HCT116 (cell line): ENCODE measurements at regions not wholly inside any gene's neighbourhood (a gene's known extent, or its start where the extent isn't known, plus 50 kb on each side); places are given as distances from the start of the nearest gene placed in this dataset.

Source experiments
- ATAC-seq: fragments of 200-7000 bp; cut with Tn5 transposase; 2 replicates; pipeline ENCODE4 v1.9.1; 2020; ENCODE audit warnings: mild to moderate bottlenecking, moderate library complexity
- BruUV-seq: library from RNA; stranded (reverse); fragments of 400-500 nt; replicated peaks from 2 replicates; lab custom pipeline; 2021; lab: Mats Ljungman, UMichigan
- CTCF ChIA-PET: fragments of 300-600 bp; sonication (Branson Sonifier 250); formaldehyde crosslinking; loops from one replicate; lab custom pipeline; 2021; ENCODE audit warnings: antibody characterized with exemption; lab: Charles Lee
- POLR2A ChIA-PET: fragments of 300-600, 350-600 bp; sonication (Branson Sonifier 250); formaldehyde crosslinking; loops from one replicate; lab custom pipeline; 2021; ENCODE audit warnings: antibody characterized with exemption; lab: Charles Lee
- RAD21 ChIA-PET, 2 experiments: fragments of 300-600 bp; sonication (Branson Sonifier 250); formaldehyde crosslinking; loops; one replicate each; lab custom pipeline; 2023; ENCODE audit warnings: low total read pairs in 2 of 2; ENCODE audit not compliant: uncharacterized antibody in 2 of 2, unreplicated experiment in 2 of 2, low non-redundant PET in 1 of 2; lab: Charles Lee
- DNase-seq: peaks from one replicate; pipeline ENCODE4 v3.0.0-alpha.2; 2010; ENCODE audit warnings: low read depth, low spot score
- H2AFZ ChIP-seq: fragments of 200-600 bp; shearing (Covaris generic), sonication (generic); 2 replicates; pipeline ENCODE4 v1.6.1; 2017; ENCODE audit warnings: low read depth, mixed run types, mixed read lengths, antibody characterized with exemption, low read length; ENCODE audit not compliant: poor library complexity, severe bottlenecking
- H3K27ac ChIP-seq: 2 replicates; pipeline ENCODE4 v1.5.1; 2012; ENCODE audit warnings: low read depth, low read length
- H3K27me3 ChIP-seq: fragments of 200-600 bp; sonication (generic); 2 replicates; pipeline ENCODE4 v1.6.1; 2016; ENCODE audit warnings: mixed run types, low read length, mixed read lengths; ENCODE audit not compliant: insufficient read depth
- H3K36me3 ChIP-seq, 2 experiments: fragments of 200-500 bp in 1 of 2; fragments of 200-600 bp in 1 of 2; sonication (Bioruptor generic) in 1 of 2; sonication (generic) in 1 of 2; 2 replicates each; pipeline versions ENCODE4 v1.5.1 to v1.6.1; 2014 to 2016; ENCODE audit warnings: low read length in 2 of 2, inconsistent platforms in 1 of 2, mixed read lengths in 1 of 2, mixed run types in 1 of 2; ENCODE audit not compliant: insufficient read depth in 2 of 2, control insufficient read depth in 1 of 2
- H3K4me1 ChIP-seq, 2 experiments: fragments of 200-600 bp in 1 of 2; sonication (generic) in 1 of 2; 2 replicates each; pipeline versions ENCODE4 v1.5.1 to v1.6.1; 2012 to 2017; ENCODE audit warnings: low read length in 2 of 2, inconsistent platforms in 1 of 2, mild to moderate bottlenecking in 1 of 2, mixed read lengths in 1 of 2, mixed run types in 1 of 2, moderate library complexity in 1 of 2; ENCODE audit not compliant: insufficient read depth in 2 of 2, control insufficient read depth in 1 of 2
- H3K4me2 ChIP-seq: fragments of 200-600 bp; sonication (generic); 2 replicates; pipeline ENCODE4 v1.6.1; 2017; ENCODE audit warnings: mixed run types, low read length, mixed read lengths
- H3K4me3 ChIP-seq, 2 experiments: fragments of 200-600 bp in 1 of 2; sonication (generic) in 1 of 2; replicated peaks in 1 of 2; 2 replicates each; pipeline ENCODE4 v1.5.1; 2011 to 2016; ENCODE audit warnings: low read length in 2 of 2, control low read depth in 1 of 2, low read depth in 1 of 2, mild to moderate bottlenecking in 1 of 2, mixed read lengths in 1 of 2, mixed run types in 1 of 2
- H3K79me2 ChIP-seq: fragments of 200-600 bp; sonication (generic); 2 replicates; pipeline ENCODE4 v1.6.1; 2017; ENCODE audit warnings: mild to moderate bottlenecking, mixed run types, low read length, moderate library complexity, mixed read lengths; ENCODE audit not compliant: insufficient read depth
- H3K9ac ChIP-seq: fragments of 200-600 bp; sonication (generic); 2 replicates; pipeline ENCODE4 v1.6.1; 2016; ENCODE audit warnings: low read length, mixed read lengths
- H3K9me2 ChIP-seq: fragments of 200-600 bp; sonication (generic), shearing (Covaris generic); 2 replicates; pipeline ENCODE4 v1.6.1; 2017; ENCODE audit warnings: mixed run types, mild to moderate bottlenecking, moderate library complexity; ENCODE audit not compliant: insufficient read depth
- H3K9me3 ChIP-seq, 2 experiments: fragments of 200-500 bp in 1 of 2; fragments of 200-600 bp in 1 of 2; sonication (Bioruptor generic) in 1 of 2; sonication (generic) in 1 of 2; 2 replicates each; pipeline ENCODE4 v1.6.1; 2014 to 2017; ENCODE audit warnings: low read length in 2 of 2, mixed read lengths in 2 of 2, inconsistent platforms in 1 of 2, low read depth in 1 of 2, mild to moderate bottlenecking in 1 of 2, mixed run types in 1 of 2, moderate library complexity in 1 of 2; ENCODE audit not compliant: control insufficient read depth in 1 of 2, insufficient read depth in 1 of 2
- H4K20me1 ChIP-seq: fragments of 200-600 bp; sonication (generic), shearing (Covaris generic); 2 replicates; pipeline ENCODE4 v1.6.1; 2017; ENCODE audit warnings: mixed run types, mild to moderate bottlenecking, moderate library complexity; ENCODE audit not compliant: insufficient read depth
- CTCF ChIP-seq, 3 experiments: fragments of 200-600 bp in 1 of 3; sonication (generic) in 1 of 3; IDR thresholded peaks in 2 of 3; conservative IDR thresholded peaks in 1 of 3; 2 replicates each; pipeline ENCODE4 v1.5.1; 2012 to 2017; ENCODE audit warnings: low read depth in 2 of 3, low read length in 2 of 3, antibody characterized with exemption in 1 of 3, borderline replicate concordance in 1 of 3, control low read depth in 1 of 3, mild to moderate bottlenecking in 1 of 3, mixed read lengths in 1 of 3, mixed run types in 1 of 3, moderate library complexity in 1 of 3; ENCODE audit not compliant: insufficient read depth in 1 of 3
- EZH2phosphoT487 ChIP-seq: fragments of 200-600 bp; IDR thresholded peaks from 2 replicates; pipeline ENCODE4 v1.6.1; 2018; ENCODE audit warnings: antibody characterized with exemption, borderline replicate concordance
- FOSL1 ChIP-seq: IDR thresholded peaks from 2 replicates; pipeline ENCODE4 v1.6.1; 2012; ENCODE audit warnings: low read depth
- JUND ChIP-seq: IDR thresholded peaks from 2 replicates; pipeline ENCODE4 v1.6.1; 2012
- TCF7L2 ChIP-seq: IDR thresholded peaks from 2 replicates; pipeline ENCODE4 v1.7.0; 2011; ENCODE audit warnings: borderline replicate concordance, inconsistent platforms; ENCODE audit not compliant: insufficient read depth, insufficient read length; ENCODE audit errors: extremely low read depth
- YY1 ChIP-seq: IDR thresholded peaks from 2 replicates; pipeline ENCODE4 v1.6.1; 2011; ENCODE audit warnings: low read length, low read depth, moderate library complexity, mild to moderate bottlenecking; ENCODE audit not compliant: insufficient replicate concordance; ENCODE audit errors: extremely low read depth
- ZFX ChIP-seq: fragments of 450-650 bp; IDR thresholded peaks from 2 replicates; pipeline ENCODE4 v1.6.1; 2017
- intact Hi-C: fragments of 100-400 bp; cut with micrococcal nuclease; formaldehyde crosslinking; loops from 2 replicates; pipeline ENCODE4 v1.10.0; 2022

- ATAC-seq, result no peak
- no peak overlapping the region for H2AFZ ChIP-seq
- intact Hi-C loops, result no loop called here
Measured at GRCh38 chr5:119879446-119879845, 250.1 kb downstream of the FAM170A start.

GRCh38 chr5:119895066-119895465 lies 265.7 kb downstream of the FAM170A start:
- no peaks in the 10 kb centered on the region for H4K20me1 ChIP-seq
- H3K9me3 ChIP-seq, result no peaks in the 10 kb centered on the region
- no peak overlapping the region for H3K4me2 ChIP-seq
- no peak overlapping the region for H3K27ac ChIP-seq
- H3K9ac ChIP-seq, result no peak overlapping the region
- H3K36me3 ChIP-seq, result no peaks in the 10 kb centered on the region
- POLR2A ChIA-PET, result no interaction called here
- TF ChIP-seq EZH2phosphoT487, result no peak
- no peak for TF ChIP-seq YY1
- no peak overlapping the region for H3K4me3 ChIP-seq
- intact Hi-C loops, result no loop called here
- RAD21 ChIA-PET, result no interaction called here
- H3K79me2 ChIP-seq, result no peaks in the 10 kb centered on the region
- ATAC-seq, result no peak
- H2AFZ ChIP-seq, result no peak overlapping the region
- BruUV-seq, result no TSS peak
- no peaks in the 10 kb centered on the region for H3K27me3 ChIP-seq
- H3K4me1 ChIP-seq, result no peaks in the 10 kb centered on the region
- CTCF ChIA-PET, result no interaction called here
- no peaks in the 10 kb centered on the region for H3K9me2 ChIP-seq
- DNase-seq, result no peak

More at GRCh38 chr5:119879446-119879845, 250.1 kb downstream of the FAM170A start:
- ChIA-PET CTCF (no interaction called here), POLR2A (no interaction called here), RAD21 (no interaction called here)
- TF ChIP-seq EZH2phosphoT487 (no peak), ZFX (no peak), JUND (no peak), TCF7L2 (no peak), FOSL1 (no peak), CTCF (IDR thresholded peaks at IDR 0.05 in 2 of 3, conservative IDR thresholded peaks at IDR 0.05 in 1 of 3; ENCODE audit: borderline replicate concordance in 1 of 3, insufficient read depth in 1 of 3, low read depth in 2 of 3, low read length in 2 of 3) (no peak)
- no peaks in the 10 kb centered on the region for H3K79me2 ChIP-seq
- no peaks in the 10 kb centered on the region for H3K36me3 ChIP-seq
- DNase-seq, result no peak
- H3K9me3 ChIP-seq, result no peaks in the 10 kb centered on the region
- no peaks in the 10 kb centered on the region for H4K20me1 ChIP-seq
- no peak overlapping the region for H3K9ac ChIP-seq
- no peaks in the 10 kb centered on the region for H3K27me3 ChIP-seq
- no peak overlapping the region for H3K4me2 ChIP-seq
- no peaks in the 10 kb centered on the region for H3K4me1 ChIP-seq
- BruUV-seq, result no TSS peak
- no peaks in the 10 kb centered on the region; the same call in 1 of the 2 replicates for H3K9me2 ChIP-seq
- H3K4me3 ChIP-seq, result no peak overlapping the region
- H3K27ac ChIP-seq, result no peak overlapping the region
